DOHH2 (cell line): ENCODE measurements at regions not wholly inside any gene's neighbourhood (a gene's known extent, or its start where the extent isn't known, plus 50 kb on each side); places are given as distances from the start of the nearest gene placed in this dataset.

ENCODE experiments used
- H3F3A ChIP-seq: fragments of 200-600 bp; sonication (generic), shearing (Covaris generic); 2 replicates; pipeline ENCODE4 v1.6.0; 2016; ENCODE audit warnings: antibody characterized with exemption, mild to moderate bottlenecking; ENCODE audit not compliant: control insufficient read depth, insufficient read depth
- H3K27ac ChIP-seq: fragments of 200-600 bp; sonication (generic); 2 replicates; pipeline ENCODE4 v1.5.1; 2014; ENCODE audit warnings: low read depth, mild to moderate bottlenecking, low read length, moderate library complexity
- H3K27me3 ChIP-seq: fragments of 200-600 bp; sonication (generic); 2 replicates; pipeline ENCODE4 v1.6.1; 2014; ENCODE audit warnings: mild to moderate bottlenecking, low read length, mixed read lengths; ENCODE audit not compliant: control insufficient read depth
- H3K36me3 ChIP-seq: fragments of 200-600 bp; sonication (generic); 2 replicates; pipeline ENCODE4 v1.6.1; 2014; ENCODE audit warnings: mild to moderate bottlenecking, low read length, moderate library complexity, mixed read lengths; ENCODE audit not compliant: control insufficient read depth
- H3K4me1 ChIP-seq: fragments of 200-600 bp; sonication (generic); 2 replicates; pipeline ENCODE4 v1.6.1; 2014; ENCODE audit warnings: mild to moderate bottlenecking, low read length, mixed read lengths; ENCODE audit not compliant: control insufficient read depth
- H3K4me2 ChIP-seq: fragments of 200-600 bp; sonication (generic); 2 replicates; pipeline ENCODE4 v1.6.0; 2014; ENCODE audit warnings: mild to moderate bottlenecking, low read length, moderate library complexity
- H3K4me3 ChIP-seq: fragments of 200-600 bp; sonication (generic); 2 replicates; pipeline ENCODE4 v1.5.1; 2014; ENCODE audit warnings: mild to moderate bottlenecking, low read length, mixed read lengths
- H3K79me2 ChIP-seq: fragments of 200-600 bp; sonication (generic); 2 replicates; pipeline ENCODE4 v1.6.1; 2014; ENCODE audit warnings: mild to moderate bottlenecking, low read length, mixed read lengths; ENCODE audit not compliant: control insufficient read depth
- H3K9me2 ChIP-seq: fragments of 200-600 bp; sonication (generic); replicated peaks from 2 replicates; pipeline ENCODE4 v1.6.1; 2014; ENCODE audit warnings: mild to moderate bottlenecking, low read length, mixed read lengths; ENCODE audit not compliant: control insufficient read depth
- H3K9me3 ChIP-seq: fragments of 200-600 bp; sonication (generic); 2 replicates; pipeline ENCODE4 v1.6.1; 2014; ENCODE audit warnings: antibody characterized with exemption, low read length, mixed read lengths; ENCODE audit not compliant: control insufficient read depth, insufficient read depth
- H4K20me1 ChIP-seq: fragments of 200-600 bp; sonication (generic); 2 replicates; pipeline ENCODE4 v1.6.0; 2014; ENCODE audit warnings: low read depth, mild to moderate bottlenecking, antibody characterized with exemption, low read length, moderate library complexity; ENCODE audit not compliant: control insufficient read depth, insufficient read depth
- EZH2phosphoT487 ChIP-seq: fragments of 200-600 bp; sonication (generic); IDR thresholded peaks from 2 replicates; pipeline ENCODE4 v1.6.1; 2017; ENCODE audit warnings: borderline replicate concordance, mild to moderate bottlenecking, antibody characterized with exemption, low read length, moderate library complexity, mixed read lengths
- TF ChIP-seq, protein P1 (sequence below): fragments of 200-600 bp; sonication (generic); IDR thresholded peaks from one replicate; pipeline ENCODE4 v1.5.1; 2014; ENCODE audit warnings: antibody characterized with exemption, mild to moderate bottlenecking, low read depth, low read length; ENCODE audit not compliant: poor library complexity, severe bottlenecking

GRCh38 chr10:83955406-83955805 is 183.9 kb upstream of the GHITM start:
- no peaks in the 10 kb centered on the region for H3F3A ChIP-seq
- H4K20me1 ChIP-seq = no peaks in the 10 kb centered on the region
- TF ChIP-seq EZH2phosphoT487 = no peak
- TF ChIP-seq, protein P1, sequence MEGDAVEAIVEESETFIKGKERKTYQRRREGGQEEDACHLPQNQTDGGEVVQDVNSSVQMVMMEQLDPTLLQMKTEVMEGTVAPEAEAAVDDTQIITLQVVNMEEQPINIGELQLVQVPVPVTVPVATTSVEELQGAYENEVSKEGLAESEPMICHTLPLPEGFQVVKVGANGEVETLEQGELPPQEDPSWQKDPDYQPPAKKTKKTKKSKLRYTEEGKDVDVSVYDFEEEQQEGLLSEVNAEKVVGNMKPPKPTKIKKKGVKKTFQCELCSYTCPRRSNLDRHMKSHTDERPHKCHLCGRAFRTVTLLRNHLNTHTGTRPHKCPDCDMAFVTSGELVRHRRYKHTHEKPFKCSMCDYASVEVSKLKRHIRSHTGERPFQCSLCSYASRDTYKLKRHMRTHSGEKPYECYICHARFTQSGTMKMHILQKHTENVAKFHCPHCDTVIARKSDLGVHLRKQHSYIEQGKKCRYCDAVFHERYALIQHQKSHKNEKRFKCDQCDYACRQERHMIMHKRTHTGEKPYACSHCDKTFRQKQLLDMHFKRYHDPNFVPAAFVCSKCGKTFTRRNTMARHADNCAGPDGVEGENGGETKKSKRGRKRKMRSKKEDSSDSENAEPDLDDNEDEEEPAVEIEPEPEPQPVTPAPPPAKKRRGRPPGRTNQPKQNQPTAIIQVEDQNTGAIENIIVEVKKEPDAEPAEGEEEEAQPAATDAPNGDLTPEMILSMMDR = no peak
- no peaks in the 10 kb centered on the region for H3K9me3 ChIP-seq
- H3K36me3 ChIP-seq = no peaks in the 10 kb centered on the region
- H3K4me1 ChIP-seq = no peaks in the 10 kb centered on the region
- no peaks in the 10 kb centered on the region for H3K9me2 ChIP-seq
- no peak overlapping the region for H3K4me3 ChIP-seq
- H3K27me3 ChIP-seq = no peaks in the 10 kb centered on the region
- no peak overlapping the region for H3K4me2 ChIP-seq
- no peaks in the 10 kb centered on the region for H3K79me2 ChIP-seq
- no peak overlapping the region for H3K27ac ChIP-seq

- Histone ChIP-seq H3K27ac (no peak overlapping the region), H3K4me2 (no peak overlapping the region), H4K20me1 (no peaks in the 10 kb centered on the region), H3K4me3 (no peak overlapping the region), H3K79me2 (no peaks in the 10 kb centered on the region), H3K9me3 (no peaks in the 10 kb centered on the region), H3F3A (no peaks in the 10 kb centered on the region), H3K9me2 (no peaks in the 10 kb centered on the region), H3K27me3 (no peaks in the 10 kb centered on the region), H3K36me3 (no peaks in the 10 kb centered on the region), H3K4me1 (no peaks in the 10 kb centered on the region)
- TF ChIP-seq, protein P1 = no peak
- TF ChIP-seq EZH2phosphoT487 = no peak
Observed at GRCh38 chr10:83957168-83957947, 182.0 kb upstream of the GHITM start.

- Histone ChIP-seq H4K20me1 (no peaks in the 10 kb centered on the region), H3K4me1 (no peaks in the 10 kb centered on the region), H3F3A (no peaks in the 10 kb centered on the region), H3K27me3 (0 out of 2 replicates have a peak, but pooled peaks cover 2% of the 10 kb centered on the region), H3K4me2 (no peak overlapping the region), H3K27ac (no peak overlapping the region), H3K36me3 (no peaks in the 10 kb centered on the region), H3K79me2 (no peaks in the 10 kb centered on the region), H3K9me3 (no peaks in the 10 kb centered on the region), H3K9me2 (no peaks in the 10 kb centered on the region), H3K4me3 (no peak overlapping the region)
- TF ChIP-seq, protein P1 = no peak
- TF ChIP-seq EZH2phosphoT487 = no peak
Observed at GRCh38 chr10:83959328-83959727, 180.0 kb upstream of the GHITM start.
